ENCODE measurements at regions not wholly inside any gene's neighbourhood (a gene's known extent, or its start where the extent isn't known, plus 50 kb on each side); places are given as distances from the start of the nearest gene placed in this dataset.
"Not testable (repeated sequence)": the region's sequence is repeated elsewhere in the genome, so short reads cannot be mapped to it uniquely, and the experiment has no call there.

GRCh38 chr20:57103146-57103800 lies 163.2 kb downstream of the BMP7 start:
- no peak for DNase-seq (ENCODE audit: low read depth)

GRCh38 chr20:57104113-57104512 lies 162.3 kb downstream of the BMP7 start:
- no peak for DNase-seq (ENCODE audit: low read depth)

GRCh38 chr20:57104651-57105204 lies 161.7 kb downstream of the BMP7 start:
- DNase-seq (ENCODE audit: low read depth) = no peak

- DNase-seq (ENCODE audit: low read depth) = no peak
Measured at GRCh38 chr20:57106030-57106682, 160.3 kb downstream of the BMP7 start.

- DNase-seq (ENCODE audit: low read depth) = no peak
Measured at GRCh38 chr20:57106692-57107091, 159.7 kb downstream of the BMP7 start.

- DNase-seq (ENCODE audit: low read depth) = no peak
Measured at GRCh38 chr20:57107208-57107607, 159.2 kb downstream of the BMP7 start.

- no peak for DNase-seq (ENCODE audit: low read depth)
Measured at GRCh38 chr20:57108218-57108617, 158.2 kb downstream of the BMP7 start.

- DNase-seq (ENCODE audit: low read depth) = no peak
Measured at GRCh38 chr20:57108742-57109570, 157.5 kb downstream of the BMP7 start.

- no peak for DNase-seq (ENCODE audit: low read depth)
Measured at GRCh38 chr20:57109571-57109953, 156.9 kb downstream of the BMP7 start.

- DNase-seq (ENCODE audit: low read depth) = not testable (repeated sequence)
Measured at GRCh38 chr20:57110121-57111027, 156.1 kb downstream of the BMP7 start.

- no peak for DNase-seq (ENCODE audit: low read depth)
Measured at GRCh38 chr20:57111028-57111373, 155.4 kb downstream of the BMP7 start.

GRCh38 chr20:57112448-57112847 lies 154.0 kb downstream of the BMP7 start:
- DNase-seq (ENCODE audit: low read depth) = no peak

- DNase-seq (ENCODE audit: low read depth) = no peak
Measured at GRCh38 chr20:57114290-57115005, 152.0 kb downstream of the BMP7 start.

GRCh38 chr20:57117296-57117695 lies 149.1 kb downstream of the BMP7 start:
- no peak for DNase-seq (ENCODE audit: low read depth)

- no peak for DNase-seq (ENCODE audit: low read depth)
Measured at GRCh38 chr20:57118107-57118769, 148.2 kb downstream of the BMP7 start.
